K562 (cell line): ENCODE measurements at regions not wholly inside any gene's neighbourhood (a gene's known extent, or its start where the extent isn't known, plus 50 kb on each side); places are given as distances from the start of the nearest gene placed in this dataset.

ENCODE experiments used
- DDX20 ChIP-seq: fragments of 450-650 bp; IDR thresholded peaks from 2 replicates; pipeline ENCODE4 v1.6.1; 2016; ENCODE audit warnings: missing genetic modification characterization, low read depth, mild to moderate bottlenecking, missing compliant biosample characterization, moderate library complexity
- JUNB ChIP-seq: fragments of 450-650 bp; formaldehyde crosslinking; conservative IDR thresholded peaks from 2 replicates; pipeline ENCODE4 v1.4.0; 2020; ENCODE audit warnings: mild to moderate bottlenecking
- KLF1 ChIP-seq: fragments of 450-650 bp; IDR thresholded peaks from 2 replicates; pipeline ENCODE4 v1.6.1; 2016; ENCODE audit warnings: missing genetic modification characterization, missing compliant biosample characterization
- MED1 ChIP-seq: sonication (generic); formaldehyde crosslinking; IDR thresholded peaks from 2 replicates; pipeline ENCODE4 v1.8.1; 2023; ENCODE audit warnings: missing genetic modification reagents, borderline replicate concordance
- NELFE ChIP-seq: IDR thresholded peaks from 2 replicates; pipeline ENCODE4 v1.6.1; 2011; ENCODE audit warnings: mild to moderate bottlenecking; ENCODE audit not compliant: insufficient read depth, insufficient read length
- NR2C2 ChIP-seq, 2 experiments: fragments of 200-800 bp in 1 of 2; sonication (Bioruptor generic) in 1 of 2; sonication (generic) in 1 of 2; formaldehyde crosslinking in 1 of 2; IDR thresholded peaks; 2 replicates each; pipeline versions ENCODE4 v1.6.1 to v1.8.0; 2016 to 2022; ENCODE audit warnings: mild to moderate bottlenecking in 1 of 2, missing compliant biosample characterization in 1 of 2, missing genetic modification characterization in 1 of 2, missing genetic modification reagents in 1 of 2
- PML ChIP-seq: IDR thresholded peaks from 2 replicates; pipeline ENCODE4 v1.6.1; 2012; ENCODE audit warnings: low read length, inconsistent platforms
- SMAD3 ChIP-seq: fragments of 450-650 bp; formaldehyde crosslinking; conservative IDR thresholded peaks from 2 replicates; pipeline ENCODE4 v1.4.0; 2020; ENCODE audit warnings: mild to moderate bottlenecking
- SUPT5H ChIP-seq: fragments of 450-650 bp; IDR thresholded peaks from 2 replicates; pipeline ENCODE4 v1.6.1; 2016
- TEAD2 ChIP-seq: fragments of 450-650 bp; IDR thresholded peaks from 2 replicates; pipeline ENCODE4 v1.6.1; 2016; ENCODE audit warnings: missing genetic modification characterization, control low read depth, missing compliant biosample characterization
- TFE3 ChIP-seq: fragments of 450-650 bp; formaldehyde crosslinking; IDR thresholded peaks from 2 replicates; pipeline ENCODE4 v1.4.0; 2020; ENCODE audit warnings: mild to moderate bottlenecking, mixed read lengths
- THRA ChIP-seq: fragments of 450-650 bp; IDR thresholded peaks from 2 replicates; pipeline ENCODE4 v1.6.1; 2017; ENCODE audit warnings: mild to moderate bottlenecking, moderate library complexity
- XRCC4 ChIP-seq: IDR thresholded peaks from one replicate; pipeline ENCODE4 v1.6.1; 2011; ENCODE audit not compliant: insufficient read depth, insufficient read length; ENCODE audit errors: extremely low read depth
- ZC3H11A ChIP-seq: IDR thresholded peaks from 2 replicates; pipeline ENCODE4 v1.6.1; 2012; ENCODE audit warnings: low read depth, low read length, improper control_type of control experiment
- ZNF121 ChIP-seq: sonication (generic); formaldehyde crosslinking; conservative IDR thresholded peaks from 2 replicates; pipeline ENCODE4 v1.8.0; 2022; ENCODE audit warnings: missing genetic modification reagents
- ZNF184 ChIP-seq: sonication (generic); formaldehyde crosslinking; IDR thresholded peaks from 2 replicates; pipeline ENCODE4 v1.5.0; 2020; ENCODE audit warnings: missing genetic modification reagents
- ZNF239 ChIP-seq: fragments of 250-450 bp; sonication (Bioruptor Pico); IDR thresholded peaks from 2 replicates; pipeline ENCODE4 v1.4.0; 2020; ENCODE audit warnings: mild to moderate bottlenecking
- ZNF354B ChIP-seq: fragments of 250-450 bp; sonication (Bioruptor Pico); IDR thresholded peaks from 2 replicates; pipeline ENCODE4 v1.4.0; 2020
- ZNF444 ChIP-seq: fragments of 250-450 bp; sonication (Bioruptor Pico); IDR thresholded peaks from 2 replicates; pipeline ENCODE4 v1.4.0; 2020; ENCODE audit warnings: mild to moderate bottlenecking, moderate library complexity
- TF ChIP-seq, protein P1 (sequence below): IDR thresholded peaks from 2 replicates; pipeline ENCODE4 v1.6.1; 2012; ENCODE audit warnings: low read depth, low read length, improper control_type of control experiment, borderline replicate concordance
- TF ChIP-seq, protein P2 (sequence below): fragments of 250-450 bp; sonication (Bioruptor Pico); IDR thresholded peaks from 2 replicates; pipeline ENCODE4 v1.8.0; 2022; ENCODE audit warnings: inconsistent platforms, mild to moderate bottlenecking, moderate library complexity, borderline replicate concordance
- TF ChIP-seq, protein P3 (sequence below): fragments of 250-450 bp; sonication (Bioruptor Pico); IDR thresholded peaks from 2 replicates; pipeline ENCODE4 v1.8.0; 2022; ENCODE audit warnings: moderate library complexity, mild to moderate bottlenecking, inconsistent platforms

DNA sequence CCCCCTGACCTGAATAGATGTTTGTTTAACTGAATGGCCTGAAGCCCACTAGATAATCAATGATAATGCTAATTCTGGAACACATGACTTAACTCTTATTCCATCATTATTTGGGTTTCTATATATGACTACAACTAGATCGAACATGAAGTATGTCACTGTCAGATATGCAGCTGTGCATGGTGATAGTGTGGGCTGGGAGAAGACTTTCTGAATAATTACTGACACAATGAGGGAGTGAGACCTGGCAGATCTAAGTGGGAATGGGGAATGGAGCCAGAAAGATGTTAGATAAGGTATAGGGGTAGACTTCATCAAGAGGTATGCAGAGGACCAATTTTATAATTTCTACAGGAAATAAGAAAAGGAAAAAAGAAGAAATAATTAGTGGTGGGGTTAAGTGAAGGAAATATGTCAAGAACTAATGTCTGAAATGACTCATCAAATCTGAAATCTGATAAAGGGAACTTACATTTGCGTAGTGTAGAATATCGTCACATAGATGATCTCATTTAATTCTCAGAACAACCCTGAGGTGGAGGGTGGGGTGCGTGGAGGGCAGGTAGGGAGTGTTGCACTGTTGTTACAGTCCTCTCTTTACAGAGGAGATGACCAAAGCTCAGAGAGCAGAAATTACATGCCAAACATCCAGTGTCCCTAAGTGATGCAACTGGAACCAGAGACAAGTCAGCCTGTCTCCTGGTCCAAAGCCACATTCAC is 68.2 kb upstream of the EED start (continued):
- TF ChIP-seq ZC3H11A (no peak), ZNF444 (CRISPR knock-in tag) (no peak), ZNF354B (CRISPR knock-in tag) (peak; percentile 34; the same call in 1 of the 2 replicates), SUPT5H (no peak), JUNB (CRISPR knock-in tag) (peak; percentile 63; the same call in 1 of the 2 replicates), NR2C2 (CRISPR knock-in tag; IDR thresholded peaks at IDR 0.05) (no peak), NR2C2 (tag; IDR thresholded peaks at IDR 0.05) (no peak), THRA (no peak), MED1 (CRISPR knock-in tag) (no peak), XRCC4 (no peak), TFE3 (CRISPR knock-in tag) (no peak), KLF1 (tag) (no peak), NELFE (no peak), DDX20 (peak; percentile 65; the same call in 1 of the 2 replicates), ZNF184 (no peak), TEAD2 (tag) (peak; percentile 64), SMAD3 (CRISPR knock-in tag) (peak; percentile 34; the same call in 1 of the 2 replicates), ZNF239 (no peak; the same call in 1 of the 2 replicates), ZNF121 (no peak), PML (peak; percentile 86)
- TF ChIP-seq, protein P1, sequence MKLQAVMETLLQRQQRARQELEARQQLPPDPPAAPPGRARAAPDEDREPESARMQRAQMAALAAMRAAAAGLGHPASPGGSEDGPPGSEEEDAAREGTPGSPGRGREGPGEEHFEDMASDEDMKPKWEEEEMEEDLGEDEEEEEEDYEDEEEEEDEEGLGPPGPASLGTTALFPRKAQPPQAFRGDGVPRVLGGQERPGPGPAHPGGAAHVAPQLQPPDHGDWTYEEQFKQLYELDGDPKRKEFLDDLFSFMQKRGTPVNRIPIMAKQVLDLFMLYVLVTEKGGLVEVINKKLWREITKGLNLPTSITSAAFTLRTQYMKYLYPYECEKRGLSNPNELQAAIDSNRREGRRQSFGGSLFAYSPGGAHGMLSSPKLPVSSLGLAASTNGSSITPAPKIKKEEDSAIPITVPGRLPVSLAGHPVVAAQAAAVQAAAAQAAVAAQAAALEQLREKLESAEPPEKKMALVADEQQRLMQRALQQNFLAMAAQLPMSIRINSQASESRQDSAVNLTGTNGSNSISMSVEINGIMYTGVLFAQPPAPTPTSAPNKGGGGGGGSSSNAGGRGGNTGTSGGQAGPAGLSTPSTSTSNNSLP, result peak; percentile 76; the same call in 1 of the 2 replicates
- TF ChIP-seq, protein P2, sequence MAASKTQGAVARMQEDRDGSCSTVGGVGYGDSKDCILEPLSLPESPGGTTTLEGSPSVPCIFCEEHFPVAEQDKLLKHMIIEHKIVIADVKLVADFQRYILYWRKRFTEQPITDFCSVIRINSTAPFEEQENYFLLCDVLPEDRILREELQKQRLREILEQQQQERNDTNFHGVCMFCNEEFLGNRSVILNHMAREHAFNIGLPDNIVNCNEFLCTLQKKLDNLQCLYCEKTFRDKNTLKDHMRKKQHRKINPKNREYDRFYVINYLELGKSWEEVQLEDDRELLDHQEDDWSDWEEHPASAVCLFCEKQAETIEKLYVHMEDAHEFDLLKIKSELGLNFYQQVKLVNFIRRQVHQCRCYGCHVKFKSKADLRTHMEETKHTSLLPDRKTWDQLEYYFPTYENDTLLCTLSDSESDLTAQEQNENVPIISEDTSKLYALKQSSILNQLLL (CRISPR knock-in tag), result no peak
- TF ChIP-seq, protein P3, sequence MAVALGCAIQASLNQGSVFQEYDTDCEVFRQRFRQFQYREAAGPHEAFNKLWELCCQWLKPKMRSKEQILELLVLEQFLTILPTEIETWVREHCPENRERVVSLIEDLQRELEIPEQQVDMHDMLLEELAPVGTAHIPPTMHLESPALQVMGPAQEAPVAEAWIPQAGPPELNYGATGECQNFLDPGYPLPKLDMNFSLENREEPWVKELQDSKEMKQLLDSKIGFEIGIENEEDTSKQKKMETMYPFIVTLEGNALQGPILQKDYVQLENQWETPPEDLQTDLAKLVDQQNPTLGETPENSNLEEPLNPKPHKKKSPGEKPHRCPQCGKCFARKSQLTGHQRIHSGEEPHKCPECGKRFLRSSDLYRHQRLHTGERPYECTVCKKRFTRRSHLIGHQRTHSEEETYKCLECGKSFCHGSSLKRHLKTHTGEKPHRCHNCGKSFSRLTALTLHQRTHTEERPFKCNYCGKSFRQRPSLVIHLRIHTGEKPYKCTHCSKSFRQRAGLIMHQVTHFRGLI (CRISPR knock-in tag), result no peak
